ENCODE measurements at regions not wholly inside any gene's neighbourhood (a gene's known extent, or its start where the extent isn't known, plus 50 kb on each side); places are given as distances from the start of the nearest gene placed in this dataset.

DNA sequence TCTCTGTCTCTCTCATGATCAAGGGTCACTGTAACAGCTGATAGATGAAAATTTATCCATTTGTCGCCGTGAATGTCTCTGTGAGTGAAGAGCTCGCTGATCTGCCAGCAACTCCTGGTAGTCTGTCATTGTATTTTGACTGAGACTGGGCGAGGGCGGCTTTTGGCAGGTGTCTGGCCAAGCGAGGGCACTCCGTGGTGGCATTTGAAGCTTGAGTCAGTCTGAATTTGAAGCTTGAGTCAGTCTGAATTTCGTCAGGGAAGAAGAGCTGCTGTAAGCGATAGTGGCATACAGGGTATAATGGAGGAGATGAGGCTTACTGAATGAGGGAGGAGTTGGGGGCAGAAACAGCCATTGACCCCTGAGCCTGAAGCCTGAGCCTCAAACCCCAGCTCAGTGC is 56.8 kb upstream of the FAM181A start:
- no peak for DNase-seq

- DNase-seq = no peak
Observed at GRCh38 chr14:93869427-93869826, 57.7 kb upstream of the FAM181A start.

DNA sequence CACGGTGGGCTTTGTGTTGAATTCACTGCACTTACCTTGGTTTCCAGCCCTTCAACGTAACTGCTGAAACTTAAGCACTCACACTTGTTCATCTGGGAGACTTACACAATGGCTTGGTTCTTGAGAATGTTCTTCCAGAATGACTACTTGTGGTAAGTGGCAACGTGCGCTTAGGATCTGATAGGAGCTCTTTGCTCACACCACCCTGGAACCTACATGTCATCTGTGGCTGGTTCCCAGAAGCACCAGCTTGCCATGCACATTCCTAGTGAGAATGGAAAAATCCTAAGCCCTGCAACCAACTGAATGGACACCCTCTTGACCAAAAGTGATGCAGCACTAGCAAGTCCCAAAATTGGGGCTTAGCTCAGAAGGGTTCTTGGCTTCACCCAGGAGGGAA is 59.0 kb upstream of the FAM181A start:
- no peak for DNase-seq

GRCh38 chr14:93862265-93862664 is 64.9 kb upstream of the FAM181A start:
- no peak for DNase-seq

DNA sequence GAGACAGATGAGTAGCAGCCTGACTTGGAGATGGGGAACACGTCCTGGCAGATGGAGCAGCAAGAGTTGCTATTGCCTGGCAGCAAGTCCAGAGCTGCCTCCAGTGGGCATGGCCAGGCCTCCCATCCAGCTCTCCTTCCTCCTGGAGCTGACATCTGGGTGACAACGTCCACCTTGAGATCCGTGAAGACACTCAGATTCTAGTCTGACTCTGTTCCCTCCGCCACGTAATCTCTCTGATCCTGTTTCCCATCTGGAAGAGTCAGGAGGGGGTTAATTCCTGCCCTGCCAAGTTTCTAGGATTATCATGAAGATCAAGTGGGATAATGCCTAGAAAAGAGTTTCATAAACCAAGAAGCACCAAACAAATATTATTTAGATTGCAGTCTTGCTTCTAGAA is 65.3 kb upstream of the FAM181A start:
- no peak for DNase-seq

GRCh38 chr14:93859957-93860356 is 67.2 kb upstream of the FAM181A start:
- peak; percentile 54 for DNase-seq

GRCh38 chr14:93858896-93859295 is 68.2 kb upstream of the FAM181A start:
- DNase-seq = no peak

DNA sequence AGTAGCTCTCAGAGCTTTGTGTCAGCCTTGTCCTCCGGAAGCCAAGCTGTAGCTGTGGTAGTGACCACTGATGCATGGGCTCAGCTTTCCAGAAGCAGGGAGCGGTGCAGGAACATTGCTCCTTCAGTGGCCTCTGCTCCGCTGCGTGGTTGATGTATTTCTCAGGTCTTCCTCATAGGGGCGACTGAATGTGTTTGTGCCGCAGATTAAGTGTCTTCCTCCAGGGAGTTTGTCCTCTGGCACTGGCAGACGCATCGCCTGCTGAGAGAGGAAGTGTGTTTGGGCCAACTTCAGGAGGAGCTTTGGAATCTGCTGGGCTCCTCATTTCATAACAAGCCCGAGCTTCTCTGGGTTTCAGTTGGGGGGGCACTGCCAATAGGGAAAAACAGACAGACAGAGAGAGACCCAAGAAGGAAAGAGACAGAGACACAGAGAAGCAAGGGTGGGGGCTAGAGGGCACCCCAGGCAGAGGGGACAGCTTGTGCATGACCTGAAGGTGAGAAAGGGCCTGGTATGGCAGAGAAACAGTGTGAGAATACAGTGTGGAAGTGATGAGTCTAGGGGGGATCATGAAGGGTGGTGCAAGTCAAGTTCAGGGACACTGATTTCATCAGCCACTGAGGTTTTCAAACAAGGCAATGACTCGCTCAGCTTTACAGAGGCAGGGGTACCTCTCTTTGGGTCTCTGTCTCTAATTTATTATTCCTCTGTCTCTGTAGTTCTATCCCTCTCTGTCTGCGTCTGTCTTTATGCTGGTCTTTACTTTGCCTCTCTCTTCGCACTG is 69.4 kb upstream of the PRIMA1 start:
- DNase-seq = no peak

DNA sequence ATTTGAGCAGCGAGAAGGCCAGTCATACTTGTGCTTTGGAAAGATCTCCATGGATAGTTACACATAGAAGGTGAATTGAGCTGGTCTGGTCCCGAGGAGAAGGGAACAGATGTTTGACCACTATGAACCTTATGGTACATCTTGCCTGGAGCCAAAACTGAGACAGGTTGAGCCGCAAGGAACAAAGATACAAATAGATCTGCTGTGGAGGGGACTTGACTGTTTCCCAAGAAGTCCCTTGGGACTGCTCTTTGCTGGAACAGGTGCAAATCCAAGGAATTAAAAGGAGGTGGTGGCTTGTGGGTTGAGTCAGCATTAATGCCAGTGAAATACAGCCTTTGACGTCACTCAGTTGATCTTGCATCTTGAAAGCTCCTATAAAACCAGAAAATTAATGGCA is 68.8 kb upstream of the PRIMA1 start:
- no peak for DNase-seq

- no peak for DNase-seq
Observed at GRCh38 chr14:93855737-93856136, 67.5 kb upstream of the PRIMA1 start.

- no peak for DNase-seq
Observed at GRCh38 chr14:93847473-93847872, 59.2 kb upstream of the PRIMA1 start.

DNA sequence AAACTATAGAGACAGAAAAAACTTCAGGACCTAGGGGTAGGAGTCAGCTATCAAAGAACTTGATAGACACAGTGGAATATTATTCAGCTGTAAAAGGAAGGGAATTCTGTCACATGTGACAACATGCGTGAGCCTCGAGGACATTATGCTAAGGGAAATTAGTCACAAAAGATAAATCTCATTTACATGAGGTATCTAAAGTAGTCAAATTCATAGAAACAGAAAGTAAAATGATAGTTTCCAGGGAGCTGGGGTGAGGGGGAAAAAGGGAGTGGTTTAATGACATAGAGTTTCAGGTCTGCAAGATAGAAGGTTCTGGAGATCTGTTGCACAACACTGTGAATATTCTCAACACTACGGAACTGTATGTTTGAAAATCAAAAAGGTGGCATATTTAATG is 50.0 kb upstream of the PRIMA1 start:
- no peak for DNase-seq
